ENCODE measurements at regions not wholly inside any gene's neighbourhood (a gene's known extent, or its start where the extent isn't known, plus 50 kb on each side); places are given as distances from the start of the nearest gene placed in this dataset.
"Not testable (repeated sequence)": the region's sequence is repeated elsewhere in the genome, so short reads cannot be mapped to it uniquely, and the experiment has no call there.

DNA sequence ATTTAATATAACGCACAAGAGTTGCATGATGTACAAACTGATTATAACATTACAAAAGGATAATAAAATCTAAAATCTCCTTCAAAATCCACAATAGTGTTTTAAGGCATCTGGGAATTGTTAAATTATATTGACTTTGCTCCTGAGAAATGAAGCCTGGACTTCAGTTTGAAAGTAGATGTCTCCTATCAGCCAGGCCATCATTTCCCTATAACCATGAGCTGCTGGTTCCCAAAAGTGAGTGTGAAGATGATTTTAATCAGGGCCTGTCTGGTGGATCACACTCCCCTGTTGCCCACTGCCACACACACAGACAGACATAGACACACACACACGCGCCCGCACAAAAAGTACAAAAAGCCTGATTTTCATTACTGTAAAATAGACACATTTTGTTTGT is 480.7 kb downstream of the RPS29 start:
- in situ Hi-C loops (cut with MboI; ENCODE audit: low pct_unique_long_range_greater_than_20kb, low sequenced_read_pairs, unreplicated experiment) = no loop called here
- TF ChIP-seq, protein P1, sequence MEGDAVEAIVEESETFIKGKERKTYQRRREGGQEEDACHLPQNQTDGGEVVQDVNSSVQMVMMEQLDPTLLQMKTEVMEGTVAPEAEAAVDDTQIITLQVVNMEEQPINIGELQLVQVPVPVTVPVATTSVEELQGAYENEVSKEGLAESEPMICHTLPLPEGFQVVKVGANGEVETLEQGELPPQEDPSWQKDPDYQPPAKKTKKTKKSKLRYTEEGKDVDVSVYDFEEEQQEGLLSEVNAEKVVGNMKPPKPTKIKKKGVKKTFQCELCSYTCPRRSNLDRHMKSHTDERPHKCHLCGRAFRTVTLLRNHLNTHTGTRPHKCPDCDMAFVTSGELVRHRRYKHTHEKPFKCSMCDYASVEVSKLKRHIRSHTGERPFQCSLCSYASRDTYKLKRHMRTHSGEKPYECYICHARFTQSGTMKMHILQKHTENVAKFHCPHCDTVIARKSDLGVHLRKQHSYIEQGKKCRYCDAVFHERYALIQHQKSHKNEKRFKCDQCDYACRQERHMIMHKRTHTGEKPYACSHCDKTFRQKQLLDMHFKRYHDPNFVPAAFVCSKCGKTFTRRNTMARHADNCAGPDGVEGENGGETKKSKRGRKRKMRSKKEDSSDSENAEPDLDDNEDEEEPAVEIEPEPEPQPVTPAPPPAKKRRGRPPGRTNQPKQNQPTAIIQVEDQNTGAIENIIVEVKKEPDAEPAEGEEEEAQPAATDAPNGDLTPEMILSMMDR (IDR thresholded peaks at IDR 0.05; ENCODE audit: extremely low read depth, insufficient read depth, missing control alignments) = no peak
- DNase-seq (ENCODE audit: low spot score) = no peak

DNA sequence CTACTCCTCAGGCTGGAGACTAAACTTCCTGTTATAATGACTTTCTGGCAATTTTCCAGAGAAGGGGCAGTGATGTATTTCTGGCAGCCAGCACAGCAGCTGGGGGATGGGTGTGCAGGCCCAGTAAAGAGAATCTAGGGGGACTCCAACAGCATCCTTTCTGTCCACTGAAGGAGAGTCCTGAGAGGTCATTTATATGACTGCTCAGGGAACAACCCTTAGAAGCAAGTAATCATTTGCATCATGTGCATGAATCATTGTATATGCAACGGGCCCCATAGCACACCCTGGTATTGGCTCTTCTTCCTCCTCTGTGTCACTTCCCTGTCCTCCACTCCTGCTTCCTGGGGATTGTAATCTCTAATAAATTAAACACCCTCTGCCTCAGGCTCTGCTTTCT is 493.8 kb downstream of the RPS29 start:
- DNase-seq (ENCODE audit: low spot score) = no peak
- TF ChIP-seq, protein P1 (IDR thresholded peaks at IDR 0.05; ENCODE audit: extremely low read depth, insufficient read depth, missing control alignments) = no peak
- in situ Hi-C loops (cut with MboI; ENCODE audit: low pct_unique_long_range_greater_than_20kb, low sequenced_read_pairs, unreplicated experiment) = no loop called here

DNA sequence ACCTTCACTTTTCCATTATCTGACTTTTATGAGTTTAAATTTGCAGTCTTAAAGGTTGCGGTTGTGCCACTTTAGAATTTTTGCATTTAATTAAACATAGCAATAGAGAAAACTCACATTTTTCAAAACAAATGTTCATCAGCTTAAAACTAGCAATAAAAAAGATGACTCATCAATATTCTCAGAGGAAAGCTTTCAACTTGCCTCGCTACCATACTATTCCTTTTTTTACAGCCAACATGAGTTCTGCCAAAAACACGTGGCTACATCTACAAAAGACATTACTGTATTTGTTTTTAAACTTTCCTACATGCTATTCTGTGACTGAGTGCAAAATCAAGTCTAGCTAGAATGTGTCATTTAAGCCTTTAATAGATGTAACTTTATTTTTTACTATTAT is 497.1 kb downstream of the RPS29 start:
- TF ChIP-seq, protein P1 (IDR thresholded peaks at IDR 0.05; ENCODE audit: extremely low read depth, insufficient read depth, missing control alignments) = no peak
- in situ Hi-C loops (cut with MboI; ENCODE audit: low pct_unique_long_range_greater_than_20kb, low sequenced_read_pairs, unreplicated experiment) = no loop called here
- no peak for DNase-seq (ENCODE audit: low spot score)

DNA sequence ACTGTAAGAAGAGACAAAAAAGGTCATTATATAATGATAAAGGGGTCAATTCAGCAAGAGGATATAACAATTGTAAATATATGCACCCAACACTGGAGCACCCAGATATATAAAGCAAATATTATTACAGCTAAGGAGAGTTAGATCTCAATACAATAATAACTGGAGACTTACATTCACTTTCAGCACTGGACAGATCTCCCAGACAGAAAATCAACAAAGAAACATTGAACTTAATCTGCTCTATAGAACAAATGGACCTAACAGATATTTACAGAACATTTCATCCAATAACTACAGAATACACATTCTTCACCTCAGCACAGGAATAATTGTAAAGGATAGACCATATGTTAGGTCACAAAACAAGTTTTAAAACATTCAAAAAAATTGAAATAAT is 512.9 kb downstream of the RPS29 start:
- in situ Hi-C loops (cut with MboI; ENCODE audit: low pct_unique_long_range_greater_than_20kb, low sequenced_read_pairs, unreplicated experiment); DNase-seq (ENCODE audit: low spot score): not testable (repeated sequence)

DNA sequence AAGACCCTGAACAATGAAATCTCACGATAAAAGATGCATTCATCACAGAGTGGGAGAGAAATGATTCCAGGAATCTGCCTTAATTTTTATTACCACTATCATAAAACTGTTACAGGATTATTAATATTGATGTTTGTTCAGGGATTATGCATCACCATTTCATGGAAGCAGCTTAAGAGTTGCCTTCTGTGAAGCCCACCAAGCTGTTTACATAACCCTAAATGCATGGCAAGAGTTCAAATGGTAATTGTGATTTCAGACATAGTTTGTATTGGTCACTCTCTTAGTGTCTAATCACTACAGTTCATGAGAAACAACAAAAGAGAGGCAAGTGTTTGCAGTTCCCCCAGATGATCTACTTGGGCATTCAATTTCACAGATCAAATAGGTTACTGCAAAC is 527.7 kb downstream of the RPS29 start:
- in situ Hi-C loops (cut with MboI; ENCODE audit: low pct_unique_long_range_greater_than_20kb, low sequenced_read_pairs, unreplicated experiment) = no loop called here
- TF ChIP-seq, protein P1 (IDR thresholded peaks at IDR 0.05; ENCODE audit: extremely low read depth, insufficient read depth, missing control alignments) = no peak
- no peak for DNase-seq (ENCODE audit: low spot score)

DNA sequence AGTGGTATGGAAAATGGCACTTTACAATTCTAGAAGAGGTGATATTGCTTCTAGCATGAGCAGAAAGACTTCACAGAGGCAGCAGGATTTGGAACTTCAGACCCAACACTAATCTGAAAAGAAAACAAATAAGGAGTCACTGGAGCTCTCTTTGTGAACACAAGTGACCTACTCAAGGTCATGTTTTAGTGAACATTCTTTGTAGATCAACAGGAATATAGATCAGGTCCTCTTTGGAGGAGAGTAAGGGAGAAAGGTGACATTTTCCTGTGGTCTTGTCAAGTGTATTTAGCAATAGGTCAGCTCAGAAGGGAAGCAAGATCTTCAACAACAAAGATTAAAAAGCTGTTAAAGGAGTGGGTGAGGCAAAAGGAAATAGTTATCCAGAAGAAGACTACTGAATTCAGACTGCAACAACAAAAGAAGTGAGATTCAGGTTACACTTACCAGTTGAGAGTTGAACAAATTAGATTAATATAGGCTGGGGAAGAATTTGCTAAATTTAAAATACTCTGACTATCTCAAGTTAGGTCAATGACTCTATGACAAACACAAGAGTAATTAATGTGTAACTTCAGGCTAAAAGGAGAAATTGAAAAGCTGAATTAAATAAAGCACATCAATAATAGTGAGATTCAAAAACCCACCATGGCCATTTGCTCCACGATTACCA is 528.2 kb downstream of the RPS29 start:
- TF ChIP-seq, protein P1 (IDR thresholded peaks at IDR 0.05; ENCODE audit: extremely low read depth, insufficient read depth, missing control alignments) = no peak
- no peak for DNase-seq (ENCODE audit: low spot score)
- in situ Hi-C loops (cut with MboI; ENCODE audit: low pct_unique_long_range_greater_than_20kb, low sequenced_read_pairs, unreplicated experiment) = no loop called here

DNA sequence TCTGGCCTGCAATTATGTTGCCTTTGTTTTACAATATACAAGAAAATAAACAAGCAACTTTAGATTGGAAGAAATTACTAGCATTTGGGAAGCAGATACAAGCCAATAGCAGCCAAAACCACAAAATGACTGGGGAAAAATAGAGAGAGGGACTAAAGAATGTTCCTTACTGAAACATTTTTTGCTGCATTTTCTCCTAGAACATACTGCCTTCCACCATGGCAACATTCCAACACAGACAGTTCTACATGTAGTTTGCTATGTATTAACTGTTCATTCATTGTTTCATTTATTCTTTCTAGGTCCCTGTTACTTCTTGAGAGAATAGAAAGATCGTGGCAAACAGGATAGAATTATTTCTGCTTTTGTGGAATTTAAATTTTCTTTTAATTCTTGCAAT is 530.2 kb downstream of the RPS29 start:
- no peak for DNase-seq (ENCODE audit: low spot score)
- TF ChIP-seq, protein P1 (IDR thresholded peaks at IDR 0.05; ENCODE audit: extremely low read depth, insufficient read depth, missing control alignments) = no peak
- in situ Hi-C loops (cut with MboI; ENCODE audit: low pct_unique_long_range_greater_than_20kb, low sequenced_read_pairs, unreplicated experiment) = no loop called here
